KMS-11 (cell line): ENCODE measurements at regions not wholly inside any gene's neighbourhood (a gene's known extent, or its start where the extent isn't known, plus 50 kb on each side); places are given as distances from the start of the nearest gene placed in this dataset.

Experiments
- H2AFZ ChIP-seq: fragments of 200-600 bp; sonication (generic); 2 replicates; pipeline ENCODE4 v1.6.1; 2016; ENCODE audit warnings: antibody characterized with exemption, mixed run types, low read depth
- H3K27ac ChIP-seq: fragments of 200-600 bp; sonication (generic); 2 replicates; pipeline ENCODE4 v1.6.1; 2016; ENCODE audit warnings: mild to moderate bottlenecking, mixed run types
- H3K27me3 ChIP-seq: fragments of 200-600 bp; sonication (generic); 2 replicates; pipeline ENCODE4 v1.6.1; 2017; ENCODE audit warnings: mild to moderate bottlenecking, low read depth, mixed run types, moderate library complexity; ENCODE audit not compliant: insufficient read depth
- H3K36me3 ChIP-seq: fragments of 200-600 bp; sonication (generic); 2 replicates; pipeline ENCODE4 v1.6.1; 2017; ENCODE audit warnings: mild to moderate bottlenecking, mixed run types; ENCODE audit not compliant: insufficient read depth
- H3K4me1 ChIP-seq: fragments of 200-600 bp; sonication (generic); 2 replicates; pipeline ENCODE4 v1.6.1; 2016; ENCODE audit warnings: mild to moderate bottlenecking, low read depth, mixed run types; ENCODE audit not compliant: poor library complexity, severe bottlenecking
- H3K4me2 ChIP-seq: fragments of 200-600 bp; sonication (generic); 2 replicates; pipeline ENCODE4 v1.7.0; 2016; ENCODE audit warnings: mild to moderate bottlenecking, mixed run types
- H3K4me3 ChIP-seq: fragments of 200-600 bp; sonication (generic); IDR thresholded peaks from 2 replicates; pipeline ENCODE4 v1.6.1; 2017; ENCODE audit warnings: low read depth, low read length, mixed read lengths; ENCODE audit not compliant: insufficient read depth
- H3K79me2 ChIP-seq: fragments of 200-600 bp; sonication (generic); 2 replicates; pipeline ENCODE4 v1.6.1; 2016; ENCODE audit warnings: low read depth, mixed run types; ENCODE audit not compliant: insufficient read depth
- H3K9ac ChIP-seq: fragments of 200-600 bp; sonication (generic); 2 replicates; pipeline ENCODE4 v1.6.1; 2016; ENCODE audit warnings: mild to moderate bottlenecking, mixed run types
- H4K20me1 ChIP-seq: fragments of 200-600 bp; sonication (generic); 2 replicates; pipeline ENCODE4 v1.6.1; 2016; ENCODE audit warnings: mild to moderate bottlenecking, mixed run types; ENCODE audit not compliant: insufficient read depth
- TF ChIP-seq, protein P1 (sequence below): fragments of 200-600 bp; sonication (generic); conservative IDR thresholded peaks from 2 replicates; pipeline ENCODE4 v1.6.1; 2017; ENCODE audit warnings: low read depth, mild to moderate bottlenecking, antibody characterized with exemption, low read length, moderate library complexity, mixed read lengths

DNA sequence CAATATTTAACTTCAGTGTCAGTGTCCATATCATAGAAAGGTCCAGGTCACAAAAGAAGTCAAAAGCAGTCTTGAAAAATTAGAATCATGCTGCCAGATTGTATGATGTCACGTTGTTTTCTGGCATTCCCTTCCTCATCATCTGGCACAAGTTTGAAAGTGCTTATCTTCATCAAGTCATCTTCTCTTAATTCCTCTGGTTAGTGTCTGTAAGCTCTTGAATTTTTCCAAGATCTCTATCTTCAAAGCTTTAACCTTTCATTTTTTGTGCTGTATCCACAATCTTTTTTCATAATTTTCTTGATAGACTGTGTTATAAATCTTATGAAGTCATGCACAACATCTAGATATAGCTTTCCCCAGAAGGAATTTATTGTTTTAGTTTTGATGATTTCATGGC, 682.7 kb upstream of the AADAT start:
- TF ChIP-seq, protein P1, sequence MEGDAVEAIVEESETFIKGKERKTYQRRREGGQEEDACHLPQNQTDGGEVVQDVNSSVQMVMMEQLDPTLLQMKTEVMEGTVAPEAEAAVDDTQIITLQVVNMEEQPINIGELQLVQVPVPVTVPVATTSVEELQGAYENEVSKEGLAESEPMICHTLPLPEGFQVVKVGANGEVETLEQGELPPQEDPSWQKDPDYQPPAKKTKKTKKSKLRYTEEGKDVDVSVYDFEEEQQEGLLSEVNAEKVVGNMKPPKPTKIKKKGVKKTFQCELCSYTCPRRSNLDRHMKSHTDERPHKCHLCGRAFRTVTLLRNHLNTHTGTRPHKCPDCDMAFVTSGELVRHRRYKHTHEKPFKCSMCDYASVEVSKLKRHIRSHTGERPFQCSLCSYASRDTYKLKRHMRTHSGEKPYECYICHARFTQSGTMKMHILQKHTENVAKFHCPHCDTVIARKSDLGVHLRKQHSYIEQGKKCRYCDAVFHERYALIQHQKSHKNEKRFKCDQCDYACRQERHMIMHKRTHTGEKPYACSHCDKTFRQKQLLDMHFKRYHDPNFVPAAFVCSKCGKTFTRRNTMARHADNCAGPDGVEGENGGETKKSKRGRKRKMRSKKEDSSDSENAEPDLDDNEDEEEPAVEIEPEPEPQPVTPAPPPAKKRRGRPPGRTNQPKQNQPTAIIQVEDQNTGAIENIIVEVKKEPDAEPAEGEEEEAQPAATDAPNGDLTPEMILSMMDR, result no peak
- Histone ChIP-seq H3K4me2 (no peak overlapping the region), H3K27me3 (no peaks in the 10 kb centered on the region), H3K27ac (no peak overlapping the region), H3K36me3 (no peaks in the 10 kb centered on the region), H2AFZ (no peak overlapping the region), H3K4me3 (no peak overlapping the region), H4K20me1 (no peaks in the 10 kb centered on the region), H3K9ac (no peak overlapping the region), H3K79me2 (no peaks in the 10 kb centered on the region), H3K4me1 (no peaks in the 10 kb centered on the region)

DNA sequence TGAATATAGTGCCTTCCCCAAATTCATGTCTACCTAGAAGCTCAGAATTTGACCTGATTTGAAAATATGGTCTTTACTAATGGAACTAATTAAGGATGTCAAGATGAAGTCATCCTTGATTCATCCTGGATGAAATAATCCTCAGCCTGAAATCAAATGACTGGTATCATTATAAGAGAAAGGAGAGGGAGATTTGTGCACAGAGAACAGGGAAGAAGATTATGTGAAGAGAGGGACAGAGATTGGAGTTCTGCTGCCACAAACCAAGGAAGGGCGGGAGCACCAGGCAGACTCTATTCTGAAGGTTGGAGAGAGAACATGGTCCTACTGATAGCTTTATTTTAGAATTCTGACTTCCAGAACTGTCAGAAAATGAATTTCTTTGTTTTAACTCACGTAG, 680.9 kb upstream of the AADAT start:
- Histone ChIP-seq H3K4me3 (no peak overlapping the region), H3K27ac (no peak overlapping the region), H4K20me1 (no peaks in the 10 kb centered on the region), H3K27me3 (no peaks in the 10 kb centered on the region), H3K4me2 (no peak overlapping the region), H3K9ac (no peak overlapping the region), H3K4me1 (no peaks in the 10 kb centered on the region), H3K79me2 (no peaks in the 10 kb centered on the region), H3K36me3 (no peaks in the 10 kb centered on the region), H2AFZ (no peak overlapping the region)
- TF ChIP-seq, protein P1, result no peak

DNA sequence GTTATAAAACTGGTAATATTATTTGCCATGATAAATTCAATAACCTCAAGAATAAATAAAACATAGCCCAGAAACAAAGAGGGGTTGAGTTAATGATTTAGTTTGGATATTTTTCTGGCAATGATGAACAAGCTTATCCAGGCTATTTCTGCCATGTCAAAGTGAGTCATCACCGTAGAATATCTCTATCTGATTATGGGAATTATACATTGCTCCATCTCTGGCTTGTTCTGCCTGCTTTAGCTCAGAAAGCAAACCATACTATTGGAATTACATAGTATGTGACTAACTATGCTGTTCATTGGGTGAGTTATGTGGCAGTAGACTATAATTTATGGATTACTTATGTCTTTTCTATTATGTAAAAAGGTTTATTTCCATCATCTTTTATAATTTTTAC, 680.1 kb upstream of the AADAT start:
- no peaks in the 10 kb centered on the region for H3K79me2 ChIP-seq
- H3K4me1 ChIP-seq, result no peaks in the 10 kb centered on the region
- H3K27me3 ChIP-seq, result no peaks in the 10 kb centered on the region
- no peak overlapping the region for H3K27ac ChIP-seq
- H3K9ac ChIP-seq, result no peak overlapping the region
- H2AFZ ChIP-seq, result no peak overlapping the region
- no peak overlapping the region for H3K4me3 ChIP-seq
- H4K20me1 ChIP-seq, result no peaks in the 10 kb centered on the region
- H3K36me3 ChIP-seq, result no peaks in the 10 kb centered on the region
- TF ChIP-seq, protein P1, result no peak
- no peak overlapping the region for H3K4me2 ChIP-seq

DNA sequence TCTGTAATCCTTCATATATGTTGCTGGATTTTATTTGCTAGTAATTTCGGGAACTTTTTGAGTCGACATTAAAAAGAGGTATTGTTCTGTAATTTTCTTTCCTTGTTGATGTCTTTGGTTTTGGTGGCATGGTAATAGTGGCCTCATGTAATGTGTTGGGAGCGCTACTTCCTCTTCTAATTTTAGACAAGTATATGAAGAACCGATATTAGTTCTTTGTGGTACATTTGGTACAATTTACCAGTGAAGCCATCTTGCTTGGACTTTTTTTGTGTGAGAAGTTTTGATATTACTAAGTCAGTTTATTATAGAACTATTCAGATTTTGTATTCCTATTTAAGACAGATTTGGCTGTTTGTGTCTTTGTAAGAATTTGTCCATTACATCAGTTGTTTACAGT, 669.2 kb upstream of the AADAT start:
- no peaks in the 10 kb centered on the region for H3K4me1 ChIP-seq
- TF ChIP-seq, protein P1, result no peak
- no peak overlapping the region for H3K27ac ChIP-seq
- no peak overlapping the region for H3K9ac ChIP-seq
- no peak overlapping the region for H3K4me3 ChIP-seq
- H3K79me2 ChIP-seq, result no peaks in the 10 kb centered on the region
- no peaks in the 10 kb centered on the region for H3K27me3 ChIP-seq
- no peak overlapping the region for H2AFZ ChIP-seq
- H4K20me1 ChIP-seq, result no peaks in the 10 kb centered on the region
- H3K36me3 ChIP-seq, result no peaks in the 10 kb centered on the region
- no peak overlapping the region for H3K4me2 ChIP-seq

DNA sequence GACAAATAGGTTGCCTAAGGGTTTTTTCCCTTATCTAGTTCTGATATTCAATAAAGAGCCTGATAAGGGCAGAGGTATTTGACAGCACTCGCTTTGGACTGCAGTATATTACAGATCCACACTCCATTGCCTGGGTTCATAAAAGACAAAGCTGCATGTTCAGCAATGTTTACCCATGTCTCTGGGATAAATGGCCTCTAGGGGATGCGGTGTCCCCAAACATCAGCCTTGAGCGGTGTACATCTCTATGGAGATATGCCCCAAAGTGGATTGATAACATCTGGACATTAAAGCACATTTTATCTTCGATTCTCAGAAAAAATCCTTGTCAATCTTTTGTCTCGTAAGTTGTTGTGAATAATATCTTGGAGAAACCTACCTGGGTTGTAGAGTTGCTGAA, 660.8 kb upstream of the AADAT start:
- TF ChIP-seq, protein P1, result no peak
- Histone ChIP-seq H3K4me1 (no peaks in the 10 kb centered on the region), H3K27ac (no peak overlapping the region), H4K20me1 (no peaks in the 10 kb centered on the region), H3K9ac (no peak overlapping the region), H2AFZ (no peak overlapping the region), H3K36me3 (no peaks in the 10 kb centered on the region), H3K79me2 (no peaks in the 10 kb centered on the region), H3K4me2 (no peak overlapping the region), H3K4me3 (no peak overlapping the region), H3K27me3 (no peaks in the 10 kb centered on the region)
